ENCODE measurements at regions not wholly inside any gene's neighbourhood (a gene's known extent, or its start where the extent isn't known, plus 50 kb on each side); places are given as distances from the start of the nearest gene placed in this dataset.

- H3K27me3 ChIP-seq, result no peaks in the 10 kb centered on the region
- TF ChIP-seq, protein P1, sequence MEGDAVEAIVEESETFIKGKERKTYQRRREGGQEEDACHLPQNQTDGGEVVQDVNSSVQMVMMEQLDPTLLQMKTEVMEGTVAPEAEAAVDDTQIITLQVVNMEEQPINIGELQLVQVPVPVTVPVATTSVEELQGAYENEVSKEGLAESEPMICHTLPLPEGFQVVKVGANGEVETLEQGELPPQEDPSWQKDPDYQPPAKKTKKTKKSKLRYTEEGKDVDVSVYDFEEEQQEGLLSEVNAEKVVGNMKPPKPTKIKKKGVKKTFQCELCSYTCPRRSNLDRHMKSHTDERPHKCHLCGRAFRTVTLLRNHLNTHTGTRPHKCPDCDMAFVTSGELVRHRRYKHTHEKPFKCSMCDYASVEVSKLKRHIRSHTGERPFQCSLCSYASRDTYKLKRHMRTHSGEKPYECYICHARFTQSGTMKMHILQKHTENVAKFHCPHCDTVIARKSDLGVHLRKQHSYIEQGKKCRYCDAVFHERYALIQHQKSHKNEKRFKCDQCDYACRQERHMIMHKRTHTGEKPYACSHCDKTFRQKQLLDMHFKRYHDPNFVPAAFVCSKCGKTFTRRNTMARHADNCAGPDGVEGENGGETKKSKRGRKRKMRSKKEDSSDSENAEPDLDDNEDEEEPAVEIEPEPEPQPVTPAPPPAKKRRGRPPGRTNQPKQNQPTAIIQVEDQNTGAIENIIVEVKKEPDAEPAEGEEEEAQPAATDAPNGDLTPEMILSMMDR (IDR thresholded peaks at IDR 0.05), result no peak
- no peak for TF ChIP-seq POLR2A (IDR thresholded peaks at IDR 0.05)
- H3K27ac ChIP-seq, result no peak overlapping the region
- no peak overlapping the region for H3K4me3 ChIP-seq
- H3K9me3 ChIP-seq, result no peaks in the 10 kb centered on the region
- no peak for DNase-seq
- no peaks in the 10 kb centered on the region for H3K4me1 ChIP-seq
- H3K36me3 ChIP-seq, result no peaks in the 10 kb centered on the region
Measured at GRCh38 chr18:22657619-22658018, 239.9 kb upstream of the CTAGE1 start.

DNA sequence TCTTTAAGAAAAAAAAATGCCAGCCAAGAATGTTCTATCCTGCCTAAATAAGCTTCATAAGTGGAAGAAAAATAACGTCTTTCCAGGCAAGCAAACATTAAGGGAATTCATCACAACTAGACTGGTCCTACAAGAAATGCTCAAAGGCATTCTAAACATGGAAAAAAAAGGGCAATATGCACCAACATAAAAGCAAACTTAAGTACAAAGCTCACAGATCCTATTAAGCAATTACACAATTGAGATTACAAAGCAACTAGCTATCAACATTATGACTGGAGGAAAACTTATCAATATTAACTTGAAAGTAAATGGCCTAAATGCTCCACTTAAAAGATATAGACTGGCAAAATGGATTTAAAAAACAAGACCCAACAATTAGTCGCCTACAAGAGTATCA is 240.6 kb upstream of the CTAGE1 start:
- DNase-seq, result no peak
- Histone ChIP-seq H3K9me3 (no peaks in the 10 kb centered on the region), H3K36me3 (no peaks in the 10 kb centered on the region), H3K4me1 (no peaks in the 10 kb centered on the region), H3K27me3 (no peaks in the 10 kb centered on the region), H3K27ac (no peak overlapping the region), H3K4me3 (no peak overlapping the region)
- no peak for TF ChIP-seq POLR2A (IDR thresholded peaks at IDR 0.05)
- TF ChIP-seq, protein P1 (IDR thresholded peaks at IDR 0.05), result no peak

DNA sequence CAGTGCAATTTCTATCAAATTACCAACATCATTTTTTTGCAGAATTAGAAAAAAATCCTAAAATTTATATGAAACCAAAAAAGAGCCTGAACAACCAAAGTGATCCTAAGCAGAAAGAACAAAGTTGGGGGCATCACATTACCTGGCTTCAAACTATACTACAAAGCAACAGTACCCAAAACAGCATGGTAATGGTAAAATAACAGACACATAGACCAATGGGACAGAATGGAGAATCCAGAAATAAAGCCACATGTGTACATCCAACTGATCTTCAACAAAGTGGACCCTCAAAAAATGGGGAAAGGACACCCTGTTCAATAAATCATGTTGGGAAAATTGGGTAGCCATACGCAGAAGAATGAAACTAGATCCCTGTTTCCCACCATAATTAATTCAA is 245.7 kb upstream of the CTAGE1 start:
- no peak for DNase-seq
- Histone ChIP-seq H3K9me3 (no peaks in the 10 kb centered on the region), H3K4me3 (no peak overlapping the region), H3K27ac (no peak overlapping the region), H3K4me1 (peaks cover 0 to 9% (median 0%) of the 10 kb centered on the region in 4 donors), H3K27me3 (no peaks in the 10 kb centered on the region), H3K36me3 (no peaks in the 10 kb centered on the region)
- TF ChIP-seq POLR2A (IDR thresholded peaks at IDR 0.05), result no peak
- TF ChIP-seq, protein P1 (IDR thresholded peaks at IDR 0.05), result no peak

- Histone ChIP-seq H3K4me1 (peaks cover 0 to 9% (median 2%) of the 10 kb centered on the region in 4 donors), H3K4me3 (no peak overlapping the region), H3K9me3 (no peaks in the 10 kb centered on the region), H3K27me3 (no peaks in the 10 kb centered on the region), H3K27ac (peak overlapping the region in 2 of 4 donors; percentile 44 to 66), H3K36me3 (no peaks in the 10 kb centered on the region)
- TF ChIP-seq, protein P1 (IDR thresholded peaks at IDR 0.05), result no peak
- TF ChIP-seq POLR2A (IDR thresholded peaks at IDR 0.05), result no peak
- DNase-seq, result peak in 1 of 3 donors; percentile 79
Measured at GRCh38 chr18:22666411-22666940, 248.8 kb upstream of the CTAGE1 start.

DNA sequence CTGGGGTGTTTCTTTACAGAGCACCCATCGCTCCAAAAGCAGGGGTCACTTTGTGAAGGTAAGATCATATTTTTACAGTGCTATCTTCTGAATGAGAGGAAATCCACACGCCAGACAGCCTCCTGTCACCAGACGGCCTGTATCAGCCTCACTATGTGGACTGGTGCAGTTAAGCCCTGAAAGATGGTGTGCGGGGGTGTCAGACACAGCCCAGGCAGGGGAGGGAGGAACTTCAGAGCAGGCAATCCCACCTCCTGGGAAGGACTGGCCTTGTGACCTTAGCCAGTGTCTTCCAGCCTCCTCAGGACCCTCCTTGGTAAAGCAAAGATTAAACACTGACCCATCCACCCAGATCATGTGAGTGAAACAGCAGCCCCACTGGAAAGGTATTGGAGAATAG is 249.4 kb upstream of the CTAGE1 start:
- H3K27me3 ChIP-seq, result no peaks in the 10 kb centered on the region
- no peak for DNase-seq
- H3K36me3 ChIP-seq, result no peaks in the 10 kb centered on the region
- peaks cover 0 to 9% (median 2%) of the 10 kb centered on the region in 4 donors for H3K4me1 ChIP-seq
- TF ChIP-seq, protein P1 (IDR thresholded peaks at IDR 0.05), result no peak
- no peak for TF ChIP-seq POLR2A (IDR thresholded peaks at IDR 0.05)
- H3K4me3 ChIP-seq, result no peak overlapping the region
- no peaks in the 10 kb centered on the region for H3K9me3 ChIP-seq
- peak overlapping the region in 2 of 4 donors; percentile 44 to 66 for H3K27ac ChIP-seq

Measured in Peyer's patch (tissue), 4 donors.